Fibroblast of pulmonary artery (primary cell): ENCODE measurements at regions not wholly inside any gene's neighbourhood (a gene's known extent, or its start where the extent isn't known, plus 50 kb on each side); places are given as distances from the start of the nearest gene placed in this dataset.

Experiments used
- DNase-seq: peaks from one replicate; pipeline ENCODE4 v3.0.0-alpha.2; 2010; ENCODE audit warnings: low read depth
- H3K4me3 ChIP-seq: replicated peaks from 2 replicates; pipeline ENCODE4 v1.5.1; 2011; ENCODE audit warnings: low read depth, mild to moderate bottlenecking, control low read depth, low read length, moderate library complexity
- TF ChIP-seq, protein P1 (sequence below): IDR thresholded peaks from 2 replicates; pipeline ENCODE4 v1.5.1; 2011; ENCODE audit warnings: mild to moderate bottlenecking, control low read depth, low read length, inconsistent platforms; ENCODE audit errors: missing control alignments

DNA sequence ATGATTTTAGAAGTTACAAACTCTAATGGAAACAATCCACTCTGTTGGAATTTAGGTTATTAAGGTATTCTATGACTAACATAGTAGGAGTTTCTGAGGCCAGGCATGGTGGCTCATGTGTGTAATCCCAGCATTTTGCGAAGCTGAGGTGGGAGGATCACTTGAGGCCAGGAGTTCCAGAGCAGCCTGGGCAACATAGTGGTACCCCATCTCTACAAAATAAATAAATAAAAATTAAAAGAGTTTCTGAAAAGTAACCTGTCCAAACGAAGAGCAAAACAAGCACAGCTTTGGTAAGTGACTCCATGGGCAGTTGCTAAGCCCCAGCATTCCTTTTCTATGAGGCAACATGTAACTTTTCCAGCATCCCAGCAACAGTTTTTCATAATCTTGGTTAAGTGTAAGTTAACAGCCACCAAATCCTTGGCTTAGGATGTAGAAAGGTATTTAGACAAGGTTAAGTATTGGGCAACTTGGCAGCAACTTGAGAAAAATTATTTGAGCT, 86.3 kb downstream of the SOX4 start:
- TF ChIP-seq, protein P1, sequence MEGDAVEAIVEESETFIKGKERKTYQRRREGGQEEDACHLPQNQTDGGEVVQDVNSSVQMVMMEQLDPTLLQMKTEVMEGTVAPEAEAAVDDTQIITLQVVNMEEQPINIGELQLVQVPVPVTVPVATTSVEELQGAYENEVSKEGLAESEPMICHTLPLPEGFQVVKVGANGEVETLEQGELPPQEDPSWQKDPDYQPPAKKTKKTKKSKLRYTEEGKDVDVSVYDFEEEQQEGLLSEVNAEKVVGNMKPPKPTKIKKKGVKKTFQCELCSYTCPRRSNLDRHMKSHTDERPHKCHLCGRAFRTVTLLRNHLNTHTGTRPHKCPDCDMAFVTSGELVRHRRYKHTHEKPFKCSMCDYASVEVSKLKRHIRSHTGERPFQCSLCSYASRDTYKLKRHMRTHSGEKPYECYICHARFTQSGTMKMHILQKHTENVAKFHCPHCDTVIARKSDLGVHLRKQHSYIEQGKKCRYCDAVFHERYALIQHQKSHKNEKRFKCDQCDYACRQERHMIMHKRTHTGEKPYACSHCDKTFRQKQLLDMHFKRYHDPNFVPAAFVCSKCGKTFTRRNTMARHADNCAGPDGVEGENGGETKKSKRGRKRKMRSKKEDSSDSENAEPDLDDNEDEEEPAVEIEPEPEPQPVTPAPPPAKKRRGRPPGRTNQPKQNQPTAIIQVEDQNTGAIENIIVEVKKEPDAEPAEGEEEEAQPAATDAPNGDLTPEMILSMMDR = no peak
- peak; percentile 88 for DNase-seq

DNA sequence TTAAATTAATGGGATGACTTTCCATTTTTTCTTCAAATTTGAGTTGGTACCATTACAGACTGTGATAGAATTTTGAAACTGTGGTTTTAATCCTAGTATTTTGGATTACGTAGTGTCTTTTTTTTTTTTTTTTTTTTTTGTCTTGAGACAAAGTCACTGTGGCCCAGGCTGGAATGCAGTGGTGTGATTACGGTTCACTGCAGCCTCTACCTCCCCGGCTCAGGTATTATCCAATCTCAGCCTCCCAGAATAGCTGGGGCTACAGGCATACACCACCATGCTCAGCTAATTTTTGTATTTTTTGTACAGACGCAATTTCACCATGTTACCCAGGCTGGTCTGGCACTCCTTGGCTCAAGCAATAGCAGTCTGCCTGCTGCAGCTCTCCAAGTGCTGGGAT, 87.1 kb downstream of the SOX4 start:
- DNase-seq = no peak
- TF ChIP-seq, protein P1 = no peak
- H3K4me3 ChIP-seq = no peak overlapping the region

More for the DNA sequence above, 86.3 kb downstream of the SOX4 start:
- no peak overlapping the region for H3K4me3 ChIP-seq

DNA sequence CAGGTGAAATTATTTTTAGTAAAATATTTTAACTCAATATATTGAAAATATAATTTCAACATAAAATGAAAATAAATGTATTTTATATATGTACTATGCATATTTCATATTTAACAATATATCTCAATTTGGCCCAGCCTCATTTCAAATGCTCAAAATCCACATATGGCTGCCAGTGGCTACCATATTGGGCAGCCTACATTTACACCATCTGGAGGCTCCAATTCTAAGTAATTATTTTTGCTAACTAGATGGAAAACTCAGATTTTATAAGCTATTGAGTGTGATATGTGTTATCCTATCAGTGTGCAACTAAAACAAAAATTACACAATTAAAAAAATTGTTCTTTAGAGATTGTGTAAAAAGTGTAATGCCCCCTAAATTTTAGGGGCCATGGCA, 96.9 kb downstream of the SOX4 start:
- TF ChIP-seq, protein P1 = no peak
- no peak overlapping the region for H3K4me3 ChIP-seq
- no peak for DNase-seq

DNA sequence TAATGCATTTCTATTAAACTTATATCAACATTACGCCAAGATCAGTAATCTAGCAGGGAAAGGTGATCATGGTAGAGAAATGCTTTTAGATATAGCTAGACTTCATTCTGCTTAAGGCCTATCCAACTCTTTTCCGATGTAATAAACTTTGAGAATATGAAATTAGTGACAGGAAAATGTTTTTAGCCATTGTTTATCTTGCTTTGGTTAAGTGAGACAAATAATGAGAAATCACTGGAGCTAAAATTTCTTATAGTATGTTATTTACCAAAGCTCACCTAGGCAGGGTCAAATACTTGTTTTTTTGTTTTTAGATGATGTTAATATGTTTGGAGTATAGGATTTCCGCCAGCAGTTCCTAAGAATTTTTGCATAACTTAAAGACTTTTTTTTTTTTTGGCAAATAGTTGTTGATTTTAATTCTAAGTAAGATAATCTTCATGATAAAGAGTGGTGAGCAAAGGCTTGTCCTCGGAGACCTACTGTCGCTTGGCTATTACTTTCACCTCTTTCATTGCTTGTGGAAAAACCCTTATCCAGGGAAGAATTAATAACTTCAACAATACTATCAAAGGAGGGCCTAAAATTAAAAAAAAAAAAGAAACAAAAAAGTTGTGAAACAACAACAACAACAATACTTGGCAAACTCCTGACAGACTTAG, 98.3 kb downstream of the SOX4 start:
- H3K4me3 ChIP-seq = no peak overlapping the region
- no peak for DNase-seq
- TF ChIP-seq, protein P1 = no peak

DNA sequence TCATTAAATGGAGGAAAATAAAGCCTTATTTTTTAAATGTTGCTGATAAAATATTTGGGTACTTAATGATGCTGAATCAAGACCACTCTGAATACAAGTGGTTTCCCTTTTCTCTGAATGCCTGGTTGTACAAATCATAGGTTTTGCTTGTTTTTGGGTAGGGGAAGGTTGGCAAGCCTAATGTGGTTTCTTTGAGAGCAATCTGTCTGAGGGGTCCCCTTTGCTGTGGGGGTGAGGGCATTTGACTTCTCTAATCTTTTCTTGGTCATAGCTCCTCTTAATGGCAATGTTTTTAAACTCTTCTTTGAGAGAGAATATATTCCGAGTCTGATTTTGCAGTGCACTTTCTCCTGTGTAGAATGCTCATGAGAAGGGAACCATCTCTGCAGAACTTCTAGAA, 99.2 kb downstream of the SOX4 start:
- TF ChIP-seq, protein P1 = no peak
- no peak overlapping the region for H3K4me3 ChIP-seq
- DNase-seq = no peak

DNA sequence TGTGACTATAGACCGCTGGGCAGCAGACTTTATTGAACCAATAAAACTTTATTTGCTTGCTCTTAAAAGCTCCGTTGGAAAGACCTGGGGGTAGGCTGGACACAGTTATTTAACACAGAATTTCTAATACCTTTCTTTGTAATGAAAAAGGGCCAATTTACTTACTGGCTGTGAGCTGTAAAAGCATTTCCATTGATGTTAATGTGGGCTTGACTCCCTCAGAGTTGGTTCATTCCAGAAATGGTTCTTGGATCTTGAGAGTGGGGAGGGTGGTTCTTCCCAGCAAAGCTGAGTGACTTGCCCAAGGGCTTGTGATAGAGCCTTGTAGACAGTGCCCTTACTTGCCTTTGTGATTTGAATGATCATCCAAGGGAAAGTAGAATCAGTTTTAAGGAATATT, 100.6 kb downstream of the SOX4 start:
- no peak for DNase-seq
- no peak overlapping the region for H3K4me3 ChIP-seq
- TF ChIP-seq, protein P1 = no peak

DNA sequence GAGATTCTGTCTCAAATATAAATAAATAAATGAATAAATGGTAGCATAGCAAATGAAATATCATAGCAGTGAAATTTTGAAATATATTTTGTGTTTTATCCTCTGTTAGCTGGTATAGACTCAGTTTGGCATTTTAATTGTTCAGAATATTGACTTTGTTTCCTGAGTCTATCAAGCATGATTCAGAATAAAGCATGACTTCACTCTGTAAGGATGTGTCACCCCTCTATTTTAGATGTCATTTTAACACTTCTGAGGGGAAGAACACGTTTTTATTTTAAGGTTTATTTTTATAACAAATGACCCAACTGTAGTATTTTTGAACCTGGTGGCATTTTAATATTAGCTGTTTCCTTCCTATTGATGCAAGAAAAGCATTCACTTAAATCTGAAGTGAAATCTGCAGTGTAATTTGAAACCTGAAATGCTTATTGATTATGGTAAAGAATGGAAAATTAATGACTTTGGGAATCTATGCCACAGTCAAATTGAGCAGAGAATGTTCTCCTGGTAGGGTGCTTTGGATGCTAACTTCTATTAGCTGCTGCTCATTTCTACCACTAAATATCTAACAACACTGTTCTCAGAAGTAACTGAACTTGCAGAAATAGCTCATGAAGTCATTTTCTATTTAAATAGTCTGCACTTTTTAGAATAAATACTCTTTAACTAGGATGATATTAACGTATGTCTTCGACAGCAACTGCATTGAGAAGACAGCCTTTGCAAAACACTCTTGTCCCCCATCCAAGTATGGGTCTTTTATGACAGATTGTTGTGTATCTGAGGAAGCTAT, 114.2 kb downstream of the SOX4 start:
- DNase-seq = no peak
- H3K4me3 ChIP-seq = no peak overlapping the region
- TF ChIP-seq, protein P1 = no peak
